Spleen (tissue), 11 donors: ENCODE measurements at regions not wholly inside any gene's neighbourhood (a gene's known extent, or its start where the extent isn't known, plus 50 kb on each side); places are given as distances from the start of the nearest gene placed in this dataset.

Experiments used
- DNase-seq: peaks from one replicate; pipeline ENCODE4 v3.0.0-alpha.2; 2020
- H3K27ac ChIP-seq, 8 donors: fragments of 200-600 bp; sonication (generic) in 7 of 8; 1 replicate in 4 of 8; 2 replicates in 4 of 8; pipeline versions ENCODE4 v1.5.0 to v1.8.0; 2016 to 2021; ENCODE audit warnings: inconsistent platforms in 4 of 8, mild to moderate bottlenecking in 4 of 8, moderate library complexity in 1 of 8
- H3K27me3 ChIP-seq, 7 donors: fragments of 200-600 bp; sonication (generic) in 6 of 7; replicated peaks in 1 of 7; 1 replicate in 4 of 7; 2 replicates in 3 of 7; pipeline versions ENCODE4 v1.5.0 to v1.8.0; 2016 to 2021; ENCODE audit warnings: inconsistent platforms in 3 of 7, mild to moderate bottlenecking in 1 of 7
- H3K36me3 ChIP-seq, 6 donors: fragments of 200-600 bp; sonication (generic) in 5 of 6; 1 replicate in 4 of 6; 2 replicates in 2 of 6; pipeline versions ENCODE4 v1.5.0 to v1.8.0; 2016 to 2021; ENCODE audit warnings: inconsistent platforms in 2 of 6
- H3K4me1 ChIP-seq, 6 donors: fragments of 200-600 bp; sonication (generic) in 5 of 6; 1 replicate in 3 of 6; 2 replicates in 3 of 6; pipeline versions ENCODE4 v1.5.0 to v1.8.0; 2016 to 2021; ENCODE audit warnings: inconsistent platforms in 3 of 6
- H3K4me3 ChIP-seq, 8 donors: fragments of 200-600 bp; sonication (generic) in 7 of 8; 1 replicate in 4 of 8; 2 replicates in 4 of 8; pipeline versions ENCODE4 v1.5.0 to v1.8.0; 2016 to 2021; ENCODE audit warnings: inconsistent platforms in 4 of 8, mild to moderate bottlenecking in 4 of 8, moderate library complexity in 2 of 8
- H3K9me3 ChIP-seq, 8 donors: fragments of 200-600 bp; sonication (generic) in 7 of 8; 1 replicate in 4 of 8; 2 replicates in 4 of 8; pipeline versions ENCODE4 v1.5.0 to v1.8.0; 2016 to 2021; ENCODE audit warnings: inconsistent platforms in 4 of 8
- CTCF ChIP-seq, 11 experiments: fragments of 200-600 bp in 7 of 11; fragments of 450-650 bp in 4 of 11; sonication (generic) in 4 of 11; IDR thresholded peaks in 8 of 11; conservative IDR thresholded peaks in 3 of 11; 1 replicate in 7 of 11; 2 replicates in 4 of 11; pipeline versions ENCODE4 v1.4.0 to v1.8.0; 2016 to 2021; ENCODE audit warnings: antibody characterized with exemption in 11 of 11, inconsistent platforms in 4 of 11, mild to moderate bottlenecking in 1 of 11
- POLR2A ChIP-seq, 3 donors: fragments of 450-650 bp; IDR thresholded peaks; one replicate each; pipeline ENCODE4 v1.5.1; 2017; ENCODE audit warnings: antibody characterized with exemption in 3 of 3, mild to moderate bottlenecking in 1 of 3
- POLR2AphosphoS5 ChIP-seq, 3 donors: sonication (generic); formaldehyde crosslinking; IDR thresholded peaks; one replicate each; pipeline ENCODE4 v1.5.1; 2017; ENCODE audit warnings: antibody characterized with exemption in 3 of 3
- WGBS, 5 donors: extraction: QIAGEN DNeasy Blood & Tissue Kit in 3 of 5; methylation state at CpG; one replicate each; pipeline versions ENCODE4 v1.1.5 to v1.1.7; 2013 to 2018; 5-methylcytosine and 5-hydroxymethylcytosine counted together
- intact Hi-C: fragments of 100-400 bp; cut with DNase I; formaldehyde crosslinking; loops from one replicate; pipeline ENCODE4 v1.15.0; 2023; ENCODE audit warnings: low total_unique reads
- donor health status: healthy with polysubstance abuse.
- donor health status: DM: no; HTN: no; CAD: no; lungs with moderate emphysema.
- donor health status: DM: no; HTN: no; CAD: no.
- donor health status: Bipolar disorder and iron deficiency.
- donor health status: healthy.
- donor health status: DM: no; HTN: no; CAD: no.
- donor health status: DM: yes; HTN: yes; CAD: no.

- intact Hi-C loops = no loop called here
- TF ChIP-seq POLR2AphosphoS5 (IDR thresholded peaks at IDR 0.05) (no peak), CTCF (IDR thresholded peaks at IDR 0.05 in 8 of 11, conservative IDR thresholded peaks at IDR 0.05 in 3 of 11) (no peak), POLR2A (IDR thresholded peaks at IDR 0.05) (no peak)
- no peak for DNase-seq
- Histone ChIP-seq H3K27ac (peak overlapping the region in 2 of 8 donors; percentile 17 to 47), H3K4me3 (no peak overlapping the region), H3K4me1 (peaks cover 68 to 100% (median 97%) of the 10 kb centered on the region in 6 donors), H3K36me3 (peaks cover 0 to 64% (median 10%) of the 10 kb centered on the region in 6 donors), H3K9me3 (no peaks in the 10 kb centered on the region), H3K27me3 (no peaks in the 10 kb centered on the region)
- 71 to 81% (median 77%) methylated on average over 13 of the region's 13 CpGs for WGBS, 5 donors
Observed at GRCh38 chr7:131097662-131098376, 229.9 kb upstream of the MKLN1 start.

GRCh38 chr7:131098527-131098926 is 229.1 kb upstream of the MKLN1 start:
- Histone ChIP-seq H3K4me1 (peaks cover 74 to 100% (median 97%) of the 10 kb centered on the region in 6 donors), H3K27ac (peak overlapping the region in 2 of 8 donors; percentile 25 to 47), H3K27me3 (no peaks in the 10 kb centered on the region), H3K9me3 (no peaks in the 10 kb centered on the region), H3K36me3 (peaks cover 0 to 64% (median 10%) of the 10 kb centered on the region in 6 donors), H3K4me3 (no peak overlapping the region)
- TF ChIP-seq CTCF (IDR thresholded peaks at IDR 0.05 in 8 of 11, conservative IDR thresholded peaks at IDR 0.05 in 3 of 11) (no peak), POLR2AphosphoS5 (IDR thresholded peaks at IDR 0.05) (no peak), POLR2A (IDR thresholded peaks at IDR 0.05) (no peak)
- WGBS, 5 donors = 85 to 97% (median 92%) methylated on average over 3 of the region's 3 CpGs
- intact Hi-C loops = no loop called here
- no peak for DNase-seq

GRCh38 chr7:131100357-131101054 is 227.2 kb upstream of the MKLN1 start:
- intact Hi-C loops = no loop called here
- Histone ChIP-seq H3K27me3 (no peaks in the 10 kb centered on the region), H3K27ac (peak overlapping the region in 5 of 8 donors; percentile 1 to 54 (median 12)), H3K9me3 (no peaks in the 10 kb centered on the region), H3K4me3 (peak overlapping the region in 1 of 8 donors; percentile 12), H3K36me3 (peaks cover 0 to 57% (median 6%) of the 10 kb centered on the region in 6 donors), H3K4me1 (peaks cover 81 to 100% (median 100%) of the 10 kb centered on the region in 6 donors)
- peak in 1 of 3 donors; percentile 33 for TF ChIP-seq POLR2AphosphoS5 (IDR thresholded peaks at IDR 0.05)
- TF ChIP-seq CTCF (IDR thresholded peaks at IDR 0.05 in 8 of 11, conservative IDR thresholded peaks at IDR 0.05 in 3 of 11) = no peak
- WGBS, 5 donors = 57 to 76% (median 70%) methylated on average over 10 of the region's 10 CpGs
- DNase-seq = no peak

GRCh38 chr7:131103997-131104396 is 223.7 kb upstream of the MKLN1 start:
- TF ChIP-seq POLR2A (IDR thresholded peaks at IDR 0.05) = no peak
- TF ChIP-seq CTCF (IDR thresholded peaks at IDR 0.05 in 8 of 11, conservative IDR thresholded peaks at IDR 0.05 in 3 of 11) = no peak
- peak in 1 of 3 donors; percentile 23 for TF ChIP-seq POLR2AphosphoS5 (IDR thresholded peaks at IDR 0.05)
- Histone ChIP-seq H3K36me3 (peaks cover 0 to 44% (median 3%) of the 10 kb centered on the region in 6 donors), H3K4me1 (peaks cover 61 to 76% (median 73%) of the 10 kb centered on the region in 6 donors), H3K27ac (peak overlapping the region in 4 of 8 donors; percentile 25 to 100 (median 98)), H3K4me3 (peak overlapping the region in 3 of 8 donors; percentile 62 to 83 (median 70)), H3K9me3 (no peaks in the 10 kb centered on the region), H3K27me3 (no peaks in the 10 kb centered on the region)
- DNase-seq = no peak
- intact Hi-C loops = no loop called here
- 43 to 58% (median 49%) methylated on average over 4 of the region's 4 CpGs for WGBS, 5 donors
